Left ventricle myocardium inferior (tissue), 1 donor: ENCODE measurements at regions not wholly inside any gene's neighbourhood (a gene's known extent, or its start where the extent isn't known, plus 50 kb on each side); places are given as distances from the start of the nearest gene placed in this dataset.

Experiments used
- DNase-seq: peaks from one replicate; pipeline ENCODE4 v3.0.0-alpha.2; 2020
- H3K27ac ChIP-seq: fragments of 200-600 bp; replicated peaks from 2 replicates; pipeline ENCODE4 v1.8.0; 2021
- H3K27me3 ChIP-seq: fragments of 200-600 bp; 2 replicates; pipeline ENCODE4 v1.8.0; 2021; ENCODE audit warnings: low read depth
- H3K36me3 ChIP-seq: fragments of 200-600 bp; 2 replicates; pipeline ENCODE4 v1.8.0; 2021
- H3K4me1 ChIP-seq: fragments of 200-600 bp; 2 replicates; pipeline ENCODE4 v1.8.0; 2021
- H3K4me3 ChIP-seq: fragments of 200-600 bp; 2 replicates; pipeline ENCODE4 v1.8.0; 2021; ENCODE audit warnings: mild to moderate bottlenecking, moderate library complexity
- H3K9me3 ChIP-seq: fragments of 200-600 bp; replicated peaks from 2 replicates; pipeline ENCODE4 v1.8.0; 2021
- CTCF ChIP-seq: fragments of 200-600 bp; IDR thresholded peaks from 2 replicates; pipeline ENCODE4 v1.8.0; 2021; ENCODE audit warnings: antibody characterized with exemption, mild to moderate bottlenecking, borderline replicate concordance
- intact Hi-C: fragments of 100-400 bp; cut with micrococcal nuclease; formaldehyde crosslinking; loops from one replicate; pipeline ENCODE4 v1.11.0; 2022
- donor health status: DM: no; HTN: yes; CAD: no; lungs with severe emphysema.

- intact Hi-C loops: no loop called here
- H3K36me3 ChIP-seq: no peaks in the 10 kb centered on the region
- H3K27ac ChIP-seq: no peak overlapping the region
- H3K9me3 ChIP-seq: peaks cover 25% of the 10 kb centered on the region
- DNase-seq: no peak
- no peaks in the 10 kb centered on the region for H3K4me1 ChIP-seq
- no peak for TF ChIP-seq CTCF
- H3K27me3 ChIP-seq: no peaks in the 10 kb centered on the region
- no peak overlapping the region for H3K4me3 ChIP-seq
These were observed 324.9 kb upstream of the MTPN start for GRCh38 chr7:136302049-136302448.

- Histone ChIP-seq H3K27ac (no peak overlapping the region), H3K36me3 (no peaks in the 10 kb centered on the region), H3K4me3 (no peak overlapping the region), H3K27me3 (no peaks in the 10 kb centered on the region), H3K4me1 (no peaks in the 10 kb centered on the region), H3K9me3 (no peaks in the 10 kb centered on the region)
- no peak for TF ChIP-seq CTCF
- intact Hi-C loops: no loop called here
- no peak for DNase-seq
These were observed 317.8 kb upstream of the MTPN start for GRCh38 chr7:136294977-136295376.

- no peaks in the 10 kb centered on the region for H3K36me3 ChIP-seq
- H3K4me3 ChIP-seq: no peak overlapping the region
- H3K4me1 ChIP-seq: no peaks in the 10 kb centered on the region
- DNase-seq: no peak
- H3K27ac ChIP-seq: no peak overlapping the region
- TF ChIP-seq CTCF: no peak
- H3K9me3 ChIP-seq: no peaks in the 10 kb centered on the region
- intact Hi-C loops: no loop called here
- H3K27me3 ChIP-seq: no peaks in the 10 kb centered on the region
These were observed 316.8 kb upstream of the MTPN start for GRCh38 chr7:136293841-136294391.

GRCh38 chr7:136293272-136293671 lies 316.1 kb upstream of the MTPN start:
- DNase-seq: no peak
- Histone ChIP-seq H3K4me1 (no peaks in the 10 kb centered on the region), H3K27me3 (no peaks in the 10 kb centered on the region), H3K4me3 (no peak overlapping the region), H3K9me3 (no peaks in the 10 kb centered on the region), H3K27ac (no peak overlapping the region), H3K36me3 (no peaks in the 10 kb centered on the region)
- TF ChIP-seq CTCF: no peak
- intact Hi-C loops: no loop called here

GRCh38 chr7:136292365-136292764 lies 315.2 kb upstream of the MTPN start:
- H3K36me3 ChIP-seq: no peaks in the 10 kb centered on the region
- intact Hi-C loops: no loop called here
- no peaks in the 10 kb centered on the region for H3K4me1 ChIP-seq
- H3K9me3 ChIP-seq: no peaks in the 10 kb centered on the region
- H3K4me3 ChIP-seq: no peak overlapping the region
- no peak for TF ChIP-seq CTCF
- DNase-seq: no peak
- no peak overlapping the region for H3K27ac ChIP-seq
- H3K27me3 ChIP-seq: no peaks in the 10 kb centered on the region

- no peaks in the 10 kb centered on the region for H3K36me3 ChIP-seq
- H3K27me3 ChIP-seq: no peaks in the 10 kb centered on the region
- no peaks in the 10 kb centered on the region for H3K4me1 ChIP-seq
- H3K27ac ChIP-seq: no peak overlapping the region
- intact Hi-C loops: no loop called here
- H3K4me3 ChIP-seq: no peak overlapping the region
- no peaks in the 10 kb centered on the region for H3K9me3 ChIP-seq
- no peak for DNase-seq
- TF ChIP-seq CTCF: no peak
These were observed 313.2 kb upstream of the MTPN start for GRCh38 chr7:136290351-136290750.
